H9 (cell line): ENCODE measurements at regions not wholly inside any gene's neighbourhood (a gene's known extent, or its start where the extent isn't known, plus 50 kb on each side); places are given as distances from the start of the nearest gene placed in this dataset.

Experiments used
- DNase-seq: peaks from one replicate; pipeline ENCODE4 v3.0.0-alpha.2; 2017
- H2AFZ ChIP-seq: one replicate; pipeline ENCODE4 v1.6.1; 2013; ENCODE audit warnings: mild to moderate bottlenecking, low read length, control low read depth, moderate library complexity
- H2AK5ac ChIP-seq: 2 replicates; pipeline ENCODE4 v1.6.1; 2013; ENCODE audit warnings: low read length, control low read depth, mixed read lengths; ENCODE audit not compliant: insufficient read length
- H2BK120ac ChIP-seq: one replicate; pipeline ENCODE4 v1.6.1; 2013; ENCODE audit warnings: low read depth, mild to moderate bottlenecking, low read length, control low read depth, inconsistent platforms; ENCODE audit not compliant: poor library complexity, severe bottlenecking
- H2BK12ac ChIP-seq: 2 replicates; pipeline ENCODE4 v1.6.1; 2013; ENCODE audit warnings: low read length, control low read depth, mixed read lengths, low read depth; ENCODE audit not compliant: insufficient read length
- H2BK15ac ChIP-seq: 2 replicates; pipeline ENCODE4 v1.6.1; 2013; ENCODE audit warnings: low read depth, low read length, control low read depth
- H2BK20ac ChIP-seq: one replicate; pipeline ENCODE4 v1.6.1; 2013; ENCODE audit warnings: low read depth, mild to moderate bottlenecking, low read length, control low read depth, inconsistent platforms; ENCODE audit not compliant: poor library complexity, severe bottlenecking
- H2BK5ac ChIP-seq: 2 replicates; pipeline ENCODE4 v1.6.1; 2013; ENCODE audit warnings: low read length, control low read depth, mixed read lengths; ENCODE audit not compliant: insufficient read length
- H3K14ac ChIP-seq: 2 replicates; pipeline ENCODE4 v1.6.1; 2013; ENCODE audit warnings: low read length, control low read depth; ENCODE audit not compliant: insufficient read depth
- H3K18ac ChIP-seq: 2 replicates; pipeline ENCODE4 v1.6.1; 2013; ENCODE audit warnings: low read depth, mild to moderate bottlenecking, mixed read lengths, low read length, control low read depth; ENCODE audit not compliant: insufficient read length
- H3K23ac ChIP-seq: 2 replicates; pipeline ENCODE4 v1.6.1; 2013; ENCODE audit warnings: low read length, control low read depth, mixed read lengths, low read depth; ENCODE audit not compliant: insufficient read length
- H3K23me2 ChIP-seq: 2 replicates; pipeline ENCODE4 v1.6.1; 2013; ENCODE audit warnings: low read depth, mild to moderate bottlenecking, mixed read lengths, low read length, control low read depth; ENCODE audit not compliant: insufficient read length, poor library complexity, severe bottlenecking
- H3K27ac ChIP-seq: 2 replicates; pipeline ENCODE4 v1.5.1; 2013; ENCODE audit warnings: low read length, control low read depth, mixed read lengths, low read depth; ENCODE audit not compliant: insufficient read length
- H3K27me3 ChIP-seq: 2 replicates; pipeline ENCODE4 v1.6.1; 2013; ENCODE audit warnings: low read length, control low read depth, inconsistent platforms; ENCODE audit not compliant: insufficient read depth
- H3K4ac ChIP-seq: 2 replicates; pipeline ENCODE4 v1.6.1; 2013; ENCODE audit warnings: low read depth, mild to moderate bottlenecking, control low read depth, inconsistent platforms, low read length, moderate library complexity
- H3K4me1 ChIP-seq: 2 replicates; pipeline ENCODE4 v1.6.1; 2013; ENCODE audit warnings: low read length, control low read depth, inconsistent platforms; ENCODE audit not compliant: insufficient read depth
- H3K4me2 ChIP-seq: 2 replicates; pipeline ENCODE4 v1.6.1; 2013; ENCODE audit warnings: low read length, control low read depth, mixed read lengths; ENCODE audit not compliant: insufficient read length, insufficient read depth
- H3K56ac ChIP-seq: 2 replicates; pipeline ENCODE4 v1.6.1; 2013; ENCODE audit warnings: low read depth, mild to moderate bottlenecking, mixed read lengths, low read length, control low read depth; ENCODE audit not compliant: insufficient read length
- H3K79me1 ChIP-seq: 2 replicates; pipeline ENCODE4 v1.6.1; 2013; ENCODE audit warnings: low read depth, mild to moderate bottlenecking, moderate library complexity, low read length, control low read depth, inconsistent platforms; ENCODE audit not compliant: insufficient read depth, poor library complexity, severe bottlenecking
- H3K79me2 ChIP-seq: 2 replicates; pipeline ENCODE4 v1.6.1; 2013; ENCODE audit warnings: low read length, control low read depth, inconsistent platforms; ENCODE audit not compliant: insufficient read depth
- H3K9ac ChIP-seq: 2 replicates; pipeline ENCODE4 v1.6.1; 2013; ENCODE audit warnings: low read length, control low read depth, mixed read lengths; ENCODE audit not compliant: insufficient read length; ENCODE audit errors: extremely low read depth
- H3K9me3 ChIP-seq: one replicate; pipeline ENCODE4 v1.6.1; 2013; ENCODE audit warnings: low read depth, low read length, inconsistent platforms; ENCODE audit not compliant: control insufficient read depth
- H3T11ph ChIP-seq: one replicate; pipeline ENCODE4 v1.6.1; 2013; ENCODE audit warnings: mild to moderate bottlenecking, low read length, control low read depth, inconsistent platforms
- H4K20me1 ChIP-seq: one replicate; pipeline ENCODE4 v1.6.1; 2013; ENCODE audit not compliant: control insufficient read depth, insufficient read length, insufficient read depth
- H4K5ac ChIP-seq: 2 replicates; pipeline ENCODE4 v1.6.1; 2013; ENCODE audit warnings: low read depth, mild to moderate bottlenecking, mixed read lengths, low read length, control low read depth; ENCODE audit not compliant: insufficient read length
- H4K8ac ChIP-seq: replicated peaks from 2 replicates; pipeline ENCODE4 v1.6.1; 2013; ENCODE audit warnings: low read length, control low read depth, mixed read lengths, low read depth; ENCODE audit not compliant: insufficient read length
- H4K91ac ChIP-seq: 2 replicates; pipeline ENCODE4 v1.6.1; 2013; ENCODE audit warnings: low read depth, mild to moderate bottlenecking, moderate library complexity, mixed read lengths, low read length, control low read depth; ENCODE audit not compliant: insufficient read length
- H3K27ac Mint-ChIP-seq, 3 experiments: 2 replicates in 2 of 3; 3 replicates in 1 of 3; pipeline ENCODE4 v1.8.0; 2020 to 2021; ENCODE audit warnings: mixed read lengths in 3 of 3, mild to moderate bottlenecking in 1 of 3, moderate library complexity in 1 of 3
- H3K27me3 Mint-ChIP-seq: 2 replicates; pipeline ENCODE4 v1.8.0; 2021; ENCODE audit warnings: low read depth, mild to moderate bottlenecking, moderate library complexity, mixed read lengths
- H3K36me3 Mint-ChIP-seq, 3 experiments: 2 replicates in 2 of 3; 3 replicates in 1 of 3; pipeline ENCODE4 v1.8.0; 2020 to 2021; ENCODE audit warnings: low read depth in 3 of 3, mixed read lengths in 3 of 3; ENCODE audit not compliant: insufficient read depth in 1 of 3
- H3K4me1 Mint-ChIP-seq, 2 experiments: 2 replicates each; pipeline ENCODE4 v1.8.0; 2020; ENCODE audit warnings: mixed read lengths in 2 of 2
- H3K4me3 Mint-ChIP-seq, 2 experiments: 2 replicates in 1 of 2; 3 replicates in 1 of 2; pipeline ENCODE4 v1.8.0; 2020 to 2021; ENCODE audit warnings: mild to moderate bottlenecking in 2 of 2, mixed read lengths in 2 of 2, moderate library complexity in 1 of 2
- H3K9me3 Mint-ChIP-seq, 2 experiments: 2 replicates in 1 of 2; 3 replicates in 1 of 2; pipeline ENCODE4 v1.8.0; 2020; ENCODE audit warnings: mild to moderate bottlenecking in 2 of 2, mixed read lengths in 2 of 2, moderate library complexity in 1 of 2
- CTCF ChIP-seq: fragments of 200-600 bp; sonication (generic); conservative IDR thresholded peaks from 3 replicates; pipeline ENCODE4 v1.8.0; 2021; ENCODE audit warnings: antibody characterized with exemption, mild to moderate bottlenecking
- WGBS: extraction: QIAGEN DNeasy Blood & Tissue Kit; methylation state at CpG from one replicate; pipeline ENCODE4 v1.1.7; 2013; ENCODE audit warnings: missing lambda C conversion rate, low lambda C conversion rate, mixed read lengths; ENCODE audit not compliant: insufficient read length; ENCODE audit errors: extremely low coverage; 5-methylcytosine and 5-hydroxymethylcytosine counted together

GRCh38 chr17:70848785-70849184 is 679.5 kb downstream of the KCNJ2 start:
- no peak overlapping the region for H3K27ac Mint-ChIP-seq
- Histone ChIP-seq H4K8ac (no peak overlapping the region), H3K79me1 (no peaks in the 10 kb centered on the region), H3T11ph (no peak overlapping the region), H4K5ac (no peak overlapping the region), H4K91ac (no peak overlapping the region), H2BK5ac (no peak overlapping the region), H2BK12ac (no peak overlapping the region), H3K56ac (no peak overlapping the region), H3K9ac (no peak overlapping the region), H3K4ac (no peak overlapping the region), H2BK120ac (no peak overlapping the region), H3K4me2 (no peak overlapping the region), H3K9me3 (no peaks in the 10 kb centered on the region), H3K23me2 (no peaks in the 10 kb centered on the region), H2BK15ac (no peak overlapping the region), H2AFZ (no peak overlapping the region), H3K79me2 (no peaks in the 10 kb centered on the region), H2BK20ac (no peak overlapping the region), H3K14ac (no peak overlapping the region), H3K18ac (no peak overlapping the region), H3K23ac (no peak overlapping the region), H4K20me1 (no peaks in the 10 kb centered on the region), H3K4me1 (no peaks in the 10 kb centered on the region), H3K27me3 (no peaks in the 10 kb centered on the region), H3K27ac (no peak overlapping the region), H2AK5ac (no peak overlapping the region)
- H3K4me3 Mint-ChIP-seq = no peak overlapping the region
- TF ChIP-seq CTCF = no peak
- peaks cover 0 to 1% (median 0%) of the 10 kb centered on the region in 3 experiments; a peak in 1 of 7 replicates for H3K36me3 Mint-ChIP-seq
- no CpG with 5 or more reads among the region's 3 CpGs for WGBS
- no peaks in the 10 kb centered on the region for H3K27me3 Mint-ChIP-seq
- H3K4me1 Mint-ChIP-seq = no peaks in the 10 kb centered on the region
- 0 out of 5 replicates have a peak, but pooled peaks cover 0 to 2% of the 10 kb centered on the region in 2 experiments for H3K9me3 Mint-ChIP-seq
- DNase-seq = no peak
